Putamen (tissue), 1 donor: ENCODE measurements at regions not wholly inside any gene's neighbourhood (a gene's known extent, or its start where the extent isn't known, plus 50 kb on each side); places are given as distances from the start of the nearest gene placed in this dataset.
"Not testable (repeated sequence)": the region's sequence is repeated elsewhere in the genome, so short reads cannot be mapped to it uniquely, and the experiment has no call there.

Experiments
- DNase-seq: peaks from one replicate; pipeline ENCODE4 v3.0.0-alpha.2; 2016; ENCODE audit warnings: low spot score

- no peak for DNase-seq
Measured at GRCh38 chr10:2342206-2342605, 604.9 kb upstream of the ADARB2 start.

DNA sequence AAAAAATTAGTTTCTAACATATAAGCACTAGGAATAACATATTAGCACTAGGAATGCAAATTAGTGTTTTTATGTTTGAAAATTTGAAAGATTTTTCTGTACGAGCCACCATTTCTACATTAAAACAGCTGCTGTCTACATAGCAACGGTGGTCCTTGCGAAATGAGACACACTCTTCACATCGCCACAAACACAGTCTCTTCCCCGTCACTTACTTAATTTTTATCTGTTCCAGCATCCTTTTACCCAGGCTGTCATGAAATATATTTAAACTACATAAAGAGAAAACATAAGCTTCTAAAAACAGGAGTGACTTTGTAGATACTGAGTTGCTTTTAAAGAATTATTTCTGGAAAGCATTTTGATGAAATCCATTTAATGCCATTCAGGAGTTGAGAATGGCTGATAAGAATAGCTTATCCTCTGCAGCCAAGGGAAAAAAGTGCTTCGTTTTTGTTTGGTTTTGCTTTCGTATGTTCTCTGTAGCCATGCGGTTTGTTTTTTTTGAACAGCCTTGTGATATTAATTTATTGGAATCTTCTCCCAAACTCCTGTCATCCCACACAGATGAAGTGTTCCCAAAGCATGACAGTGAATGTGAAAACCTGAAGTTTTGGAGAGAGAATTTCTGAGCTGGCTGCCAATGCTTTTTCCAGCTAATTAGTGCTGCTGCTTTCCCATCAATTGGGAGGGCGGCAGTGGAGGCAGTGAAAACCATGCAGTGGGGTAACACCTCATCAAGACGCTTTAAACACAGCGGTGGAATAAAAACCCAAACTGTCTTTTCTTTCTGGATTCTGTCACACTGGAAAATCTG, 603.7 kb upstream of the ADARB2 start:
- DNase-seq: peak; percentile 26

- no peak for DNase-seq
Measured at GRCh38 chr10:2335626-2336025, 598.3 kb upstream of the ADARB2 start.

GRCh38 chr10:2334575-2334974, 597.2 kb upstream of the ADARB2 start:
- DNase-seq: no peak

- no peak for DNase-seq
Measured at GRCh38 chr10:2329082-2329481, 591.8 kb upstream of the ADARB2 start.

- no peak for DNase-seq
Measured at GRCh38 chr10:2326411-2326810, 589.1 kb upstream of the ADARB2 start.

DNA sequence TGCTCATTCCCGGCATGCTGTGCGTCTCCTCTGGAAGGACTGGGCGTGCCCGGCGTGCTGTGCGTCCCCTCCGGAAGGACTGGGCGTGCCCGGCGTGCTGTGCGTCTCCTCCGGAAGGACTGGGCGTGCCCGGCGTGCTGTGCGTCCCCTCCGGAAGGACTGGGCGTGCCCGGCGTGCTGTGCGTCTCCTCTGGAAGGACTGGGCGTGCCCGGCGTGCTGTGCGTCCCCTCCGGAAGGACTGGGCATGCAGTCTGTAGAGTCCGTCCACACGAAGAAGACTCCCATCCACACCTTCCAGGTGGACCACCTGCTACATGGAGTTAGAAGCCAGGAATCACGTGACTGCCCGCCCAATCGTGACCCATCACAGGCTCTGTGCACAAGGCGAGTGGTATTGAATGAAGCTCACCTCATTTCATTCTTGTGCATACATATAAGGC, 577.7 kb upstream of the ADARB2 start:
- DNase-seq: not testable (repeated sequence)

GRCh38 chr10:2306081-2306480, 568.8 kb upstream of the ADARB2 start:
- no peak for DNase-seq

- DNase-seq: no peak
Measured at GRCh38 chr10:2303169-2303568, 565.8 kb upstream of the ADARB2 start.

DNA sequence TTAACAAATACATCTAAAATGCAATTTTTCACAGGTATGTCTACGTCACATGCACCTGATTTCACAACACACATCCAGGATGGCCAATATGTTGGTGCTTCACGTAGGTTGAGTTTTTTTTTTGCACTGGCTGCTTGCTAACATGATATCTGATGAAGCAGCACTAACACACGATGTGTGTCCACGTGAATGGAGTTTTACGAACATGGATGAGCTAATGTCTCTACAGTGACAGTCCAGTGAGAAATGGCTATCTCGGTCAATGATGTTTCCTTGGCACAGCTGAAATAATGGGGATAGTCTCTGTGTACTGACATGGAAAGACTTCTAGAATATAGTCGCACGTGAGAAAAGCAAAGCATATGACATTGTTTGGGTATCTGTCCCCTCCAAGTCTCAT, 563.9 kb upstream of the ADARB2 start:
- no peak for DNase-seq

DNA sequence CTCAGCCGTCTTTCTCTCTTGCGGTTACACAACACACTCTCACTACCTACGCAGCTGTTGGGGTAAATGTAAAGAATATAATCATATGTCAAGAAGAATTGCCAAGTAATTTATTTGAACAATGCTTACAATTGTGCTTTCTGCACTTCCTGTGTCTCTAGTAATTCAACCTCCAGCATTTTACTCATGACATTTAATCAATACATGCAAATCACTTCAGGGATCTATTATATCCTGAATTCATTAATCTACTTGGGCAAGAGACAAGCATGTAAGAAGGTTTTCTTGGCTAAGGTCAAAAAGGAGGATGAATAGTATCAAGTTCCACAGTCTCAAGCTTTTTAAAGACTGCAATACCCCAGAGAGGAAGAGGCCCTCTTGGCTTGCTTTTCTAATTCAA, 562.9 kb upstream of the ADARB2 start:
- no peak for DNase-seq

DNA sequence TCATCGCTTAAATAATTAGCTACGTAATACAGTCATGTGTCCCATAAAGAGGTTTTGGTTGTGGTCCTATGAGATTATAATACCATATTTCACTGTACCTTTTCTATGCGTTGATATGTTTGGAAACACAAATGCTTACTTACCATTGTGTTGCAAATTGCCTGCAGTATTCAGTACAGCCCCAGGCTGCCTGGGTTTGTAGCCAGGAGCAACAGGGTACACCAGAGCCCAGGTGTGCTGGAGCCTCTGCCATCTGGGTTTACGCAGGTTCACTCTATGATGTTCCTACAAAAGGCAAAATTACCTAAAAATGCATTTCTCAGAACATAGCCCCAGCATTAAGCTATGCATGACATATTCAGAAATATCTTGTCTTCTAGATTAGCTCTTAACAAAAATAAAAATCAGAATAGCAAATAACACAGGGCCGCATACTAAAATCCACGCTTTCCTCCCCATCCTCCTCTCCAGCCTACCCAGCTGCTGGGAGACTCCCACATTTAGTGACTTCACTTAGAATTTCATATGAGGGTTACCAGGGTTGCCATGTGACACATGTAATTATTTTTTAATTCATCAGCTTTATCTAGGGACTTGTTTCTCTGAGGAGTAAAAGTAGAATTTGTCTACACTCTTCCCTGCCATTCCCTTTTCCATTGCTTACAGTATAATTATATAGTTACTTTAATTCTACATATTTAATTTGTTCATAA, 559.0 kb upstream of the ADARB2 start:
- no peak for DNase-seq

DNA sequence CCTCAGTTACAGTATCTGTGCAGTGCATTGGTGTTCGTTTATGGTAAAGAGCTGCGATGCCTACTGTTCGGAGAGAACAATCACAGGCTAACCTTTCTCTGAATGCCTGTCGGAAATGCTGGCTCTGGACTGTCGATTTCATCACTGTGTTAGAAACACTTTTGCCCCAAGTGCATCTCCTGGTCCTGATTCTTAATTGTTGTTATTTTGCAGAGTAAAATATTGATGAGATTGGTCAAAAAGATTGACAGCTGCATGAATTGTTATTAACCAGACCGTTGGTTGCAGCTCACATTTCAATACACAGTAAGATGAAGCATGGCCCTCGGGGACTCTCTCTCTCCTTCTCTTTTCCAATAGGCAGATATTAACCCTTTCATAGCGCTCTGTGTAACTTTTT, 557.4 kb upstream of the ADARB2 start:
- DNase-seq: no peak

GRCh38 chr10:2284071-2284470, 546.7 kb upstream of the ADARB2 start:
- no peak for DNase-seq

- no peak for DNase-seq
Measured at GRCh38 chr10:2282202-2282601, 544.9 kb upstream of the ADARB2 start.

DNA sequence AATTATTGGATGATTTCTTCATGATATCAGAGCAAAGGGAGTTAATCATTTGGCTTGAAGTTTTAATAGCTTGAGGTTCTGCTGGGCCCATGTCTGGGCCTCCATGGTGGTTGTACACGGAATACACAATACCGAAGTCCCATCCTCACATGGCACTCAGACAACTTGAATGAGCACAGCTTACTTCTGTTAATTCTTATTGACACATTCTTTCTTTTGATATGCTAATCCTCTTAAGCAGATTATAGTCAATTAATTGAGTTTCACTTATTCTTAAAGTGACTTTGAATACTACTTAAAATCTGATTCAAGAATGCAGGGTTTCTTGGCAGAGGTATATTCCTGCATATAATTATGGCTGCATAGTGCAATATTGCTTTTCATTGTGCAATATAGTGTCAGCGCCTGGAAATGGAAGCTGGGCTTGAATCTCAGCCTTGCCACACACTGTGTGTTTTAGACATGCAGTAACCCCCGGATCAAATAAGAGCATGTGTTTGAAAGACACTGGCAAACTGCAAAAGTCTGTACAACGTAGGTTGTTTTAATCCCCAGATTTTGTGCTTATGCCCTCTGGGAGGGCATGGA, 543.5 kb upstream of the ADARB2 start:
- DNase-seq: no peak

DNA sequence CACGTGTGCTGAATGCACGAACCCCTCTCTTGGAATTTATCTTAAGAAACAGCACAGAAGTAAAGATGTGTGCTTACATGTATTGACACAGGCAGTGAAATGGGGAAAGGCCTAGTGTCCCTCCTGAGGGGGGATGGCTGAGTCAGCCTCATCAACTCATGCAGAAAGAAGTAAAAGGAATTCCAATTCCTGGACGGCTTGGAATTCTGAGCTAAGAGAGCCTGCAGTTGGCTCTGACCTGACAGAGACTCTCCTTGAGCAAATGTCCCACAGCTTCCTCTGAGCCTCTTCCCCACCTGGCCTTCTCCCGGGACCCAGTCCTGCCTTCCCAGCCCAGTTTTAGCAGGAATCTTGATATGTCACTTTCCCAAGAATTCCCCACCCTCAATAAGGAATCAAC, 542.4 kb upstream of the ADARB2 start:
- DNase-seq: no peak

DNA sequence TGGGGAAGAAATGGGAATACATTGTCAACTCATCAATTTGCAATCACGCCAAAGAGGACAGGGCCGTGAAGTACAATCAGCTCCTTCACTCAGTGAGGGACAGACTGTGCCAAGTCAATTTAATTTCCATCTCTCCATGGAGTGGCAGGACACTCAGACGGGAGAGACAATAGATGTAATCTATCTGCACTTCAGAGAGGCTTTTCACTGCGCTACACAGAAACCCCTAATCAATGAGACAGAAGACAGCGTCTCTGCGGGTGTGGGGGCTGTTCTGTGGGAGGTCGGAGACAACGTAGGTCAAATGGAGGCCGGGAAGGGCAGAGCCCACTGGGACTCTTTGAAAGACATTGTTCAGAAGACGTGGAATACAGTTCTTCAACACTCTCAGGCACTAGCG, 541.0 kb upstream of the ADARB2 start:
- no peak for DNase-seq

- DNase-seq: no peak
Measured at GRCh38 chr10:2263561-2263960, 526.2 kb upstream of the ADARB2 start.

DNA sequence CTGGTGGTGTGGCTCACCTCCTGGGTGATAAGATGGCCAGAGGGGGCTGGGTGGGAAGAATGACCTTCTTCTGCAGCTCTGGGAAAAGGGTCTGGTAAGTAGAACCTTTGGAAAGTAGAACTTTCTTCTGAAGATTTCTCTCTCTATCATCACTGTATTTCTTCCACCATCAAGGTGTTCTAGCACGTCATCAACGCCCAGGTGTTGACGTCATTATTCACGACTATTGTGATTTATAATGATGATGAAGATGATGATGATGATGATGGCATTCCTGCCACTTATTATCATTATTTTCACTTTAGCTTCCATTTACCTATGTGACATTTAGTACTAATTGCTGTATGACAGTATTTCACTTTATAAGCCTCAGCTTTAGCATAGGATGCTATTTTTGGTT, 525.6 kb upstream of the ADARB2 start:
- DNase-seq: no peak

DNA sequence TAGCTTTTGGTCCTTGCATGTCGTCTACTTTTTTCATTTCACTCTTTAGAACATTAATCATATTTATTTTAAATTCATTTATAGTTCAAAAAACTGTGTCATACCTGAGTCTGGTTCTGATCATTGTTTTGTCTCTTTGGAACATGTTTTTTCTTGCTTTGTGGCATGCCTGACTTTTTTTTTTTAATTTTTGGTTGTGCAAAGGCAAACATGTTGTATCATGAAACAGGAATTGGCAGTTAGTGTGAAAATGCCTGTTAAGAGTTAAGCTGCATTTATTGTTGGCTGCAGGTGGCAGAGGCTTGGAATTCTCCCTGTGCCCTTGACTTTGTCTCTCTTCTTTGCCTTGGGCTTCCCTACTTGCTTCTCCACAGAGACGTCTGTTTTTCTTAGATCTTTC, 525.0 kb upstream of the ADARB2 start:
- no peak for DNase-seq

DNA sequence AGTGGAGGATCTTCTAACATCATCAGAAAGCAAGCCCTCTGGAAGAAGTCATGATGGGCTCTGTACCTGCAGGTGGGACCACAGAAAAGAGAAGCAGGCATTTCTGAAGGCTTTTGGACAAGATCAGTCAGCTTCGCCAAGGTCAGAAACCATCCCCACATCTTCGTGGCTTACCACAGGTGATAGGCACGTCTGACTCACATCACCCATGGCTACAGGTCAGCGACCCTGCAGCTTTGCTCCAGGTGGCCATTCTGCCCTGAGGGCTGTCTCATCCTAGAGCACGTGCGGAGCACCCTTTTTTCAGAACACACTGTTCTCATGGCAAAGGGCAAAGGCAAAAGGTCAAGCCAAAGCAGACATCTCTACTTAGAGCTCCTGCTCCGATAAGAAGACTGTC, 518.9 kb upstream of the ADARB2 start:
- DNase-seq: no peak

GRCh38 chr10:2252096-2252495, 514.8 kb upstream of the ADARB2 start:
- no peak for DNase-seq
